Left ventricle myocardium inferior (tissue), 1 donor: ENCODE measurements at regions not wholly inside any gene's neighbourhood (a gene's known extent, or its start where the extent isn't known, plus 50 kb on each side); places are given as distances from the start of the nearest gene placed in this dataset.

Experiments used
- DNase-seq: peaks from one replicate; pipeline ENCODE4 v3.0.0-alpha.2; 2020
- H3K27ac ChIP-seq: fragments of 200-600 bp; replicated peaks from 2 replicates; pipeline ENCODE4 v1.8.0; 2021
- H3K27me3 ChIP-seq: fragments of 200-600 bp; 2 replicates; pipeline ENCODE4 v1.8.0; 2021; ENCODE audit warnings: low read depth
- H3K36me3 ChIP-seq: fragments of 200-600 bp; 2 replicates; pipeline ENCODE4 v1.8.0; 2021
- H3K4me1 ChIP-seq: fragments of 200-600 bp; 2 replicates; pipeline ENCODE4 v1.8.0; 2021
- H3K4me3 ChIP-seq: fragments of 200-600 bp; 2 replicates; pipeline ENCODE4 v1.8.0; 2021; ENCODE audit warnings: mild to moderate bottlenecking, moderate library complexity
- H3K9me3 ChIP-seq: fragments of 200-600 bp; replicated peaks from 2 replicates; pipeline ENCODE4 v1.8.0; 2021
- intact Hi-C: fragments of 100-400 bp; cut with micrococcal nuclease; formaldehyde crosslinking; loops from one replicate; pipeline ENCODE4 v1.11.0; 2022
- TF ChIP-seq, protein P1 (sequence below): fragments of 200-600 bp; IDR thresholded peaks from 2 replicates; pipeline ENCODE4 v1.8.0; 2021; ENCODE audit warnings: antibody characterized with exemption, mild to moderate bottlenecking, borderline replicate concordance
- donor health status: DM: no; HTN: yes; CAD: no; lungs with severe emphysema.

GRCh38 chr6:41442800-41443501, 103.2 kb upstream of the FOXP4 start:
- TF ChIP-seq, protein P1, sequence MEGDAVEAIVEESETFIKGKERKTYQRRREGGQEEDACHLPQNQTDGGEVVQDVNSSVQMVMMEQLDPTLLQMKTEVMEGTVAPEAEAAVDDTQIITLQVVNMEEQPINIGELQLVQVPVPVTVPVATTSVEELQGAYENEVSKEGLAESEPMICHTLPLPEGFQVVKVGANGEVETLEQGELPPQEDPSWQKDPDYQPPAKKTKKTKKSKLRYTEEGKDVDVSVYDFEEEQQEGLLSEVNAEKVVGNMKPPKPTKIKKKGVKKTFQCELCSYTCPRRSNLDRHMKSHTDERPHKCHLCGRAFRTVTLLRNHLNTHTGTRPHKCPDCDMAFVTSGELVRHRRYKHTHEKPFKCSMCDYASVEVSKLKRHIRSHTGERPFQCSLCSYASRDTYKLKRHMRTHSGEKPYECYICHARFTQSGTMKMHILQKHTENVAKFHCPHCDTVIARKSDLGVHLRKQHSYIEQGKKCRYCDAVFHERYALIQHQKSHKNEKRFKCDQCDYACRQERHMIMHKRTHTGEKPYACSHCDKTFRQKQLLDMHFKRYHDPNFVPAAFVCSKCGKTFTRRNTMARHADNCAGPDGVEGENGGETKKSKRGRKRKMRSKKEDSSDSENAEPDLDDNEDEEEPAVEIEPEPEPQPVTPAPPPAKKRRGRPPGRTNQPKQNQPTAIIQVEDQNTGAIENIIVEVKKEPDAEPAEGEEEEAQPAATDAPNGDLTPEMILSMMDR = peak; percentile 48
- Histone ChIP-seq H3K27me3 (peaks cover 35% of the 10 kb centered on the region), H3K4me3 (peak overlapping the region; percentile 53), H3K4me1 (peaks cover 10% of the 10 kb centered on the region), H3K36me3 (no peaks in the 10 kb centered on the region), H3K27ac (peak overlapping the region; percentile 76), H3K9me3 (no peaks in the 10 kb centered on the region)
- intact Hi-C loops = no loop called here
- DNase-seq = peak; percentile 50

DNA sequence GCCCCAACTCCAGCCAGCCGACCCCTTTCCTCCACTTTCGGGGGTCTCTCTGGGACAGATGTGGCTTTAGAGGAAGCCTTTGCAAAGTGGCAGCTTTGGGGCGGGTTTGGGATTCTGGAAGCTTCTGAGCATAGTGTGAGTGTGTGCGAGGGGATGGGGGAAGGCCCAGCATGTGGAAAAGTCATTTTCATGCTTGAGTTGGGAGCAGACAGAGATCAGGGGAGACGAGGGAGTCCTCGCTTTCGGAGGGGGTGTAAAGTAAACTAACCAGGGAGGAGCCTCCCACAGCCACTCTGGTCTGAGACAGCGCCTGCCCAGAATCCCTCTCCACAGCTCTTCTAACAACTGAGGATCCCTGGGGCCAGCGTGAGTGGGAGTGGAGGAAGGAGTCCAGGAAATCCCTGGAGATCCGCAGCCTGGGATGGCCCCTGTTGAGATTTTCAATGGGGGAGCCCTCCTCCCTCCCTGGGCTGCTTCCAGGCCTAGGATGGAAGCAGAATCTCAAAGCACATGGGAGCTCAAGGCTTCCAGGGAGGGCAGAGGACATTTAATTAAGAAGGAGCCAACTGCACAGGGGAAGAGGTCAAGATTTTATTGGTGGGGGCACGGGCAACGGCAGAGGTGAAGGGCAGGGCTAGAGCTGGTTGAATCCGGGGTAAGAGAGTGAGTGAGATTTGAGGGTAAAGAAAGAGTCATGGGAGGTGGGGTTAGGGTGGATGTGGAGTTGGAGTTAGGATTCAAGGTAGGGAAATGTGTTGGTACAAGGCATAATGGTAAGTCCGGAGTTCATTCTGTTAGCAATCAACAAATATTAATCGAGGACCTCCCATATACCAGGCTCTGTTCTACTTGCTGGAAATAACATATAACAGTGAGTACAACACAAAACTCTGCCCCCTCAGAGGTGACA, 102.3 kb upstream of the FOXP4 start:
- H3K9me3 ChIP-seq = no peaks in the 10 kb centered on the region
- H3K27ac ChIP-seq = peak overlapping the region; percentile 76
- intact Hi-C loops = no loop called here
- H3K36me3 ChIP-seq = no peaks in the 10 kb centered on the region
- H3K27me3 ChIP-seq = peaks cover 35% of the 10 kb centered on the region
- DNase-seq = peak; percentile 52
- peak overlapping the region; percentile 53 for H3K4me3 ChIP-seq
- TF ChIP-seq, protein P1 = no peak
- H3K4me1 ChIP-seq = peaks cover 10% of the 10 kb centered on the region

DNA sequence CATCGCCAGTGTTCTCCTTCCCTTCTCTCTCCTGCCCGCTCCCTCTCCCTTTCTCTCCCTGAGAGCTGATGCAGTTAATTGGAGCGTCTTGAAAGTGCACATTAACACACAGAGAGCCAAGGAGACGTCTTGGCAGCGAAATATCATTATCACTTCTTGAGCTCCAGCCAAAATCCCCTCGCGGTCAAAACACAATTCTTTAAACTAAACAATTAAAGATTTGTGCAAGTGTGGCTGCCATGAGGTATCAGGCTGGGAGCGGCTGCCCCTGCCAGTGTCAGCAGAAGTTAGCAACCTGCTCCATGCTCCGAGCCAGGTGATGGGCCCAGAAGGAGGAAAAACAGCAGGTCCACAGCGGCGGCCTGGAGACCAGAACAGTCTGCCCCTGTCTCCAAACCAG, 100.9 kb upstream of the FOXP4 start:
- H3K36me3 ChIP-seq = no peaks in the 10 kb centered on the region
- no peak for DNase-seq
- intact Hi-C loops = no loop called here
- TF ChIP-seq, protein P1 = no peak
- H3K4me3 ChIP-seq = no peak overlapping the region
- H3K4me1 ChIP-seq = peaks cover 21% of the 10 kb centered on the region
- no peaks in the 10 kb centered on the region for H3K9me3 ChIP-seq
- peaks cover 30% of the 10 kb centered on the region for H3K27me3 ChIP-seq
- H3K27ac ChIP-seq = no peak overlapping the region

GRCh38 chr6:41446132-41446531, 100.0 kb upstream of the FOXP4 start:
- Histone ChIP-seq H3K36me3 (no peaks in the 10 kb centered on the region), H3K4me1 (peaks cover 29% of the 10 kb centered on the region), H3K27ac (no peak overlapping the region), H3K9me3 (no peaks in the 10 kb centered on the region), H3K4me3 (no peak overlapping the region), H3K27me3 (peaks cover 30% of the 10 kb centered on the region)
- TF ChIP-seq, protein P1 = no peak
- intact Hi-C loops = no loop called here
- no peak for DNase-seq

DNA sequence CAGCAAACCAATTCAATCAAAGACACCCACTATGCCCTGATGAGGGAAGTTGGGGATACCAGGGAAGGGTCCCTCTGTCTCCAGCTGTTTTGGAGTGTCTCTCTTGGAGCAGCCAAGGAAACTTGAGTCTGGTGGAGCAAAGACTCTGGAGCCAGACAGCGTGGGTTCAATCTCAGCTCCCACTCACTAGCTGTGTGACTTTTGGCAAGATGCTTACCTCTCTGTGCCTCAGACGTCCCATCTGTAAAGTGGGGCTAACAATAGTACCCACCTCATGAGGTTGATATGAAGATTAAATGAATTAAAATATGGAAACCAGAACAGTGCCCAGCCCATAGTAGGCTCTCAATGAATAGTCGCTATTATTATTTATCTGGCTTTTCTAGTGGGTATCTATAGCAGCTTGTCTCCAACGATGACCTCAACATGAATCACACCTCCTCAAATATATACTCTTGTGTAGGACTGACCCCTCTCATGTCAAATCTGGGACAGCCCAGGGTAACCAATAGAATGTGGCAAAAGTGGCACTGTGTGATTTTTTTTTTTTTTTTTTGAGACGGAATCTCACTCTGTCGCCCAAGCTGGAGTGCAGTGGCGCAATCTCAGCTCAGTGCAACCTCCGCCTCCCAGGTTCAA, 99.2 kb upstream of the FOXP4 start:
- Histone ChIP-seq H3K27me3 (peaks cover 23% of the 10 kb centered on the region), H3K27ac (no peak overlapping the region), H3K4me1 (peaks cover 38% of the 10 kb centered on the region), H3K4me3 (no peak overlapping the region), H3K36me3 (no peaks in the 10 kb centered on the region), H3K9me3 (no peaks in the 10 kb centered on the region)
- intact Hi-C loops = no loop called here
- no peak for DNase-seq
- TF ChIP-seq, protein P1 = no peak
